GM12878 (cell line): ENCODE measurements at regions not wholly inside any gene's neighbourhood (a gene's known extent, or its start where the extent isn't known, plus 50 kb on each side); places are given as distances from the start of the nearest gene placed in this dataset.

ENCODE experiments used
- ATAC-seq: fragments of 200-7000 bp; cut with Tn5 transposase; 3 replicates; pipeline ENCODE4 v1.9.1; 2020; ENCODE audit warnings: mild to moderate bottlenecking, moderate library complexity
- BruUV-seq: library from RNA; stranded (reverse); fragments of 400-500 nt; replicated peaks from 2 replicates; lab custom pipeline; 2021; lab: Mats Ljungman, UMichigan
- CTCF ChIA-PET: fragments of 300-600 bp; sonication (Branson Sonifier 250); formaldehyde crosslinking; extraction: SDS; loops from one replicate; lab custom pipeline; 2021; ENCODE audit warnings: inconsistent platforms; lab: Yijun Ruan, JAX
- POLR2A ChIA-PET: fragments of 350-600 bp; formaldehyde crosslinking; extraction: SDS; loops from one replicate; lab custom pipeline; 2021; ENCODE audit warnings: inconsistent platforms; lab: Charles Lee
- RAD21 ChIA-PET: fragments of 300-600 bp; sonication (Branson Sonifier 250); formaldehyde crosslinking; loops from one replicate; lab custom pipeline; 2023; ENCODE audit warnings: antibody characterized with exemption; ENCODE audit not compliant: unreplicated experiment; lab: Charles Lee
- SMC1A ChIA-PET: fragments of 300-600 bp; sonication (Branson Sonifier 250); formaldehyde crosslinking; loops from one replicate; lab custom pipeline; 2023; ENCODE audit not compliant: unreplicated experiment, uncharacterized antibody; lab: Charles Lee
- DNase-seq: peaks from one replicate; pipeline ENCODE4 v3.0.0-alpha.2; 2011; ENCODE audit warnings: low read depth, low spot score
- FAIRE-seq: peaks from 3 replicates; lab custom pipeline; 2011; peaks lifted over from hg19 to GRCh38; lab: Jason Lieb, UNC
- H2AFZ ChIP-seq: 2 replicates; pipeline ENCODE4 v1.6.0; 2011; ENCODE audit warnings: low read depth, low read length, control low read depth; ENCODE audit not compliant: control insufficient read depth
- H3K27ac ChIP-seq: 2 replicates; pipeline ENCODE4 v1.5.1; 2011; ENCODE audit warnings: control low read depth; ENCODE audit not compliant: control insufficient read depth, insufficient read depth
- H3K27me3 ChIP-seq, 2 experiments: replicated peaks in 1 of 2; 2 replicates each; pipeline versions ENCODE4 v1.6.0 to v1.6.1; 2011; ENCODE audit warnings: low read length in 1 of 2; ENCODE audit not compliant: control insufficient read depth in 2 of 2, insufficient read depth in 2 of 2
- H3K36me3 ChIP-seq, 2 experiments: 2 replicates each; pipeline ENCODE4 v1.5.1; 2011; ENCODE audit warnings: low read length in 1 of 2; ENCODE audit not compliant: control insufficient read depth in 2 of 2, insufficient read depth in 2 of 2
- H3K4me1 ChIP-seq: 2 replicates; pipeline ENCODE4 v1.6.1; 2011; ENCODE audit warnings: mild to moderate bottlenecking, low read length, moderate library complexity, mixed read lengths; ENCODE audit not compliant: control insufficient read depth, insufficient read depth
- H3K4me2 ChIP-seq: 2 replicates; pipeline ENCODE4 v1.6.0; 2011; ENCODE audit warnings: control low read depth; ENCODE audit not compliant: control insufficient read depth, insufficient read depth
- H3K4me3 ChIP-seq: fragments of 200-600 bp; sonication (generic); 2 replicates; pipeline ENCODE4 v1.5.1; 2016
- H3K79me2 ChIP-seq: 2 replicates; pipeline ENCODE4 v1.6.0; 2011; ENCODE audit warnings: low read length; ENCODE audit not compliant: control insufficient read depth, insufficient read depth
- H3K9ac ChIP-seq: 2 replicates; pipeline ENCODE4 v1.8.0; 2011; ENCODE audit warnings: low read length, control low read depth, mixed read lengths; ENCODE audit not compliant: control insufficient read depth, insufficient read depth
- H3K9me3 ChIP-seq: replicated peaks from 3 replicates; pipeline ENCODE4 v1.5.1; 2011; ENCODE audit warnings: mild to moderate bottlenecking, low read length; ENCODE audit not compliant: control insufficient read depth, insufficient read depth
- H4K20me1 ChIP-seq: 2 replicates; pipeline ENCODE4 v1.6.0; 2011; ENCODE audit not compliant: control insufficient read depth, insufficient read depth
- BACH1 ChIP-seq: fragments of 450-650 bp; IDR thresholded peaks from 2 replicates; pipeline ENCODE4 v1.6.1; 2017; ENCODE audit warnings: mild to moderate bottlenecking, borderline replicate concordance
- GABPA ChIP-seq: IDR thresholded peaks from 2 replicates; pipeline ENCODE4 v1.6.1; 2014; ENCODE audit warnings: antibody characterized with exemption, low read depth, mild to moderate bottlenecking, inconsistent platforms
- MYC ChIP-seq: IDR thresholded peaks from 2 replicates; pipeline ENCODE4 v1.6.1; 2011; ENCODE audit warnings: mild to moderate bottlenecking, low read length, moderate library complexity, inconsistent platforms; ENCODE audit not compliant: insufficient read depth, insufficient replicate concordance, insufficient read length, severe bottlenecking
- REST ChIP-seq: IDR thresholded peaks from 2 replicates; pipeline ENCODE4 v1.6.1; 2012; ENCODE audit warnings: mild to moderate bottlenecking, low read depth, low read length
- ZNF274 ChIP-seq: IDR thresholded peaks from one replicate; pipeline ENCODE4 v1.8.0; 2011; ENCODE audit not compliant: insufficient read length, insufficient read depth
- ZNF622 ChIP-seq: fragments of 450-650 bp; IDR thresholded peaks from 2 replicates; pipeline ENCODE4 v1.6.1; 2017; ENCODE audit warnings: mild to moderate bottlenecking, inconsistent platforms
- WGBS: methylation state at CpG from one replicate; pipeline ENCODE4 v1.1.6; 2016; ENCODE audit warnings: low lambda C conversion rate; ENCODE audit not compliant: insufficient replicate concordance, insufficient coverage; ENCODE audit errors: missing lambda C conversion rate; 5-methylcytosine and 5-hydroxymethylcytosine counted together
- in situ Hi-C: fragments of 300-500 bp; cut with MboI; formaldehyde crosslinking; loops from 9 replicates; pipeline ENCODE4 v1.14.3; 2018; ENCODE audit warnings: mixed read lengths
- intact Hi-C: fragments of 100-400 bp; cut with micrococcal nuclease; formaldehyde crosslinking; loops from one replicate; pipeline ENCODE4 v1.14.2; 2022; ENCODE audit not compliant: unreplicated experiment

GRCh38 chr2:65503746-65504145 lies 71.3 kb upstream of the SPRED2 start:
- no peak for TF ChIP-seq BACH1
- no peak overlapping the region for H3K27ac ChIP-seq
- no peak overlapping the region for H2AFZ ChIP-seq
- no peaks in the 10 kb centered on the region for H3K79me2 ChIP-seq
- no peaks in the 10 kb centered on the region for H3K36me3 ChIP-seq
- in situ Hi-C loops (no loop called here), intact Hi-C loops (no loop called here)
- H3K4me2 ChIP-seq, result no peak overlapping the region
- CTCF ChIA-PET, result interaction anchor here (1.3 kb wide), 1 partner anchor 22 kb away, joined by 3 read pairs; no protein-coding TSS in a partner anchor
- SMC1A ChIA-PET, result interaction anchor here (0.6 to 0.7 kb wide), 2 partner anchors 52 to 173 kb away, joined by 3 read pairs; no protein-coding TSS in a partner anchor
- H3K4me1 ChIP-seq, result peaks cover 11% of the 10 kb centered on the region
- ATAC-seq (no peak), FAIRE-seq (no peak), DNase-seq (no peak)
- RAD21 ChIA-PET, result no interaction called here
- H3K9ac ChIP-seq, result no peak overlapping the region
- no TSS peak for BruUV-seq
- POLR2A ChIA-PET, result interaction anchor here (0.6 kb wide), 1 partner anchor 439 kb away, joined by 3 read pairs; no protein-coding TSS in a partner anchor
- no peaks in the 10 kb centered on the region for H3K9me3 ChIP-seq
- no peak overlapping the region for H3K4me3 ChIP-seq
- 38% methylated on average over 5 of the region's 5 CpGs for WGBS
- peaks cover 0 to 2% of the 10 kb centered on the region in 2 experiments; a peak in 2 of 4 replicates for H3K27me3 ChIP-seq
- no peaks in the 10 kb centered on the region for H4K20me1 ChIP-seq

- Histone ChIP-seq H4K20me1 (no peaks in the 10 kb centered on the region), H3K4me3 (no peak overlapping the region), H3K4me2 (no peak overlapping the region), H3K27me3 (peaks cover 0 to 2% of the 10 kb centered on the region in 2 experiments; a peak in 2 of 4 replicates), H3K79me2 (no peaks in the 10 kb centered on the region), H3K9me3 (no peaks in the 10 kb centered on the region), H3K36me3 (no peaks in the 10 kb centered on the region), H3K9ac (no peak overlapping the region), H2AFZ (no peak overlapping the region), H3K4me1 (peaks cover 11% of the 10 kb centered on the region), H3K27ac (no peak overlapping the region)
- BruUV-seq, result no TSS peak
- no peak for ATAC-seq
- ChIA-PET SMC1A (interaction anchor here (0.6 kb wide), 1 partner anchor 201 kb away, joined by 3 read pairs; no protein-coding TSS in a partner anchor), CTCF (no interaction called here), RAD21 (interaction anchor here (0.8 kb wide), 1 partner anchor 66 kb away, joined by 3 read pairs; no protein-coding TSS in a partner anchor), POLR2A (interaction anchor here (0.6 kb wide), 1 partner anchor 46 kb away, joined by 4 read pairs; no protein-coding TSS in a partner anchor)
- no peak for TF ChIP-seq ZNF622
- no peak for TF ChIP-seq GABPA
- no peak for TF ChIP-seq REST
- no peak for TF ChIP-seq ZNF274
- no peak for TF ChIP-seq MYC
- in situ Hi-C loops, result no loop called here
- WGBS, result 61% methylated on average over 6 of the region's 6 CpGs
- no peak for FAIRE-seq
- no peak for DNase-seq
- intact Hi-C loops, result no loop called here
Observed at GRCh38 chr2:65501836-65502235, 69.4 kb upstream of the SPRED2 start.
